DOHH2 (cell line): ENCODE measurements at regions not wholly inside any gene's neighbourhood (a gene's known extent, or its start where the extent isn't known, plus 50 kb on each side); places are given as distances from the start of the nearest gene placed in this dataset.

Experiments
- H3F3A ChIP-seq: fragments of 200-600 bp; sonication (generic), shearing (Covaris generic); 2 replicates; pipeline ENCODE4 v1.6.0; 2016; ENCODE audit warnings: antibody characterized with exemption, mild to moderate bottlenecking; ENCODE audit not compliant: control insufficient read depth, insufficient read depth
- H3K27ac ChIP-seq: fragments of 200-600 bp; sonication (generic); 2 replicates; pipeline ENCODE4 v1.5.1; 2014; ENCODE audit warnings: low read depth, mild to moderate bottlenecking, low read length, moderate library complexity
- H3K27me3 ChIP-seq: fragments of 200-600 bp; sonication (generic); 2 replicates; pipeline ENCODE4 v1.6.1; 2014; ENCODE audit warnings: mild to moderate bottlenecking, low read length, mixed read lengths; ENCODE audit not compliant: control insufficient read depth
- H3K36me3 ChIP-seq: fragments of 200-600 bp; sonication (generic); 2 replicates; pipeline ENCODE4 v1.6.1; 2014; ENCODE audit warnings: mild to moderate bottlenecking, low read length, moderate library complexity, mixed read lengths; ENCODE audit not compliant: control insufficient read depth
- H3K4me1 ChIP-seq: fragments of 200-600 bp; sonication (generic); 2 replicates; pipeline ENCODE4 v1.6.1; 2014; ENCODE audit warnings: mild to moderate bottlenecking, low read length, mixed read lengths; ENCODE audit not compliant: control insufficient read depth
- H3K4me2 ChIP-seq: fragments of 200-600 bp; sonication (generic); 2 replicates; pipeline ENCODE4 v1.6.0; 2014; ENCODE audit warnings: mild to moderate bottlenecking, low read length, moderate library complexity
- H3K4me3 ChIP-seq: fragments of 200-600 bp; sonication (generic); 2 replicates; pipeline ENCODE4 v1.5.1; 2014; ENCODE audit warnings: mild to moderate bottlenecking, low read length, mixed read lengths
- H3K79me2 ChIP-seq: fragments of 200-600 bp; sonication (generic); 2 replicates; pipeline ENCODE4 v1.6.1; 2014; ENCODE audit warnings: mild to moderate bottlenecking, low read length, mixed read lengths; ENCODE audit not compliant: control insufficient read depth
- H3K9me2 ChIP-seq: fragments of 200-600 bp; sonication (generic); replicated peaks from 2 replicates; pipeline ENCODE4 v1.6.1; 2014; ENCODE audit warnings: mild to moderate bottlenecking, low read length, mixed read lengths; ENCODE audit not compliant: control insufficient read depth
- H3K9me3 ChIP-seq: fragments of 200-600 bp; sonication (generic); 2 replicates; pipeline ENCODE4 v1.6.1; 2014; ENCODE audit warnings: antibody characterized with exemption, low read length, mixed read lengths; ENCODE audit not compliant: control insufficient read depth, insufficient read depth
- H4K20me1 ChIP-seq: fragments of 200-600 bp; sonication (generic); 2 replicates; pipeline ENCODE4 v1.6.0; 2014; ENCODE audit warnings: low read depth, mild to moderate bottlenecking, antibody characterized with exemption, low read length, moderate library complexity; ENCODE audit not compliant: control insufficient read depth, insufficient read depth
- EZH2phosphoT487 ChIP-seq: fragments of 200-600 bp; sonication (generic); IDR thresholded peaks from 2 replicates; pipeline ENCODE4 v1.6.1; 2017; ENCODE audit warnings: borderline replicate concordance, mild to moderate bottlenecking, antibody characterized with exemption, low read length, moderate library complexity, mixed read lengths
- TF ChIP-seq, protein P1 (sequence below): fragments of 200-600 bp; sonication (generic); IDR thresholded peaks from one replicate; pipeline ENCODE4 v1.5.1; 2014; ENCODE audit warnings: antibody characterized with exemption, mild to moderate bottlenecking, low read depth, low read length; ENCODE audit not compliant: poor library complexity, severe bottlenecking

DNA sequence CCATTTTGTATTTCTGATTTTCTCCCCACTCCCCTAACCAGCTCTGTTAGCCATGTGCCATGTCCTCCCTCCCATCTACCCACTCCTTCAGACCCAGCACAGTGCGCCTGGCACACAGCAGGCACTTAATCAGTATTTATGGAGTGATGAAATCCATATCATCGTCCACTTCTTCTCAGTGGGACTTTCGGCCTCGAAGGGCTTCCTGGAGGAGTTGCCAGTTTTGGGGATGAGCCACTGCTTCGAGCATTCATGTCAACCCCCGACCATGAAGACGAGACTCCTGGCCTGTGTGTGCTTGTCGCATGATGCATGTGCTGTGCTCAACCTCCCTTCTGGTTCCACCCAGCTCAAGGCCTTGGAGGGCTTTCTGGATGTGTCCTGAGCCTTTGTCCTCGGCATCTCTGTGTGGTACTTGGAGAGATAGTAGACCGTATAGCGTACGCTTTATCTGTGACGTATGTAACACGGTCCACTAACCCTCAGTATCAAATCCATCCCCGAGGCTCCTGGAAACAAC, 119.5 kb upstream of the RTL1 start:
- Histone ChIP-seq H3K79me2 (no peaks in the 10 kb centered on the region), H3F3A (no peaks in the 10 kb centered on the region), H3K4me2 (no peak overlapping the region), H4K20me1 (no peaks in the 10 kb centered on the region), H3K27me3 (no peaks in the 10 kb centered on the region), H3K9me2 (no peaks in the 10 kb centered on the region), H3K27ac (no peak overlapping the region), H3K9me3 (no peaks in the 10 kb centered on the region), H3K4me3 (no peak overlapping the region), H3K36me3 (no peaks in the 10 kb centered on the region), H3K4me1 (no peaks in the 10 kb centered on the region)
- no peak for TF ChIP-seq EZH2phosphoT487
- TF ChIP-seq, protein P1, sequence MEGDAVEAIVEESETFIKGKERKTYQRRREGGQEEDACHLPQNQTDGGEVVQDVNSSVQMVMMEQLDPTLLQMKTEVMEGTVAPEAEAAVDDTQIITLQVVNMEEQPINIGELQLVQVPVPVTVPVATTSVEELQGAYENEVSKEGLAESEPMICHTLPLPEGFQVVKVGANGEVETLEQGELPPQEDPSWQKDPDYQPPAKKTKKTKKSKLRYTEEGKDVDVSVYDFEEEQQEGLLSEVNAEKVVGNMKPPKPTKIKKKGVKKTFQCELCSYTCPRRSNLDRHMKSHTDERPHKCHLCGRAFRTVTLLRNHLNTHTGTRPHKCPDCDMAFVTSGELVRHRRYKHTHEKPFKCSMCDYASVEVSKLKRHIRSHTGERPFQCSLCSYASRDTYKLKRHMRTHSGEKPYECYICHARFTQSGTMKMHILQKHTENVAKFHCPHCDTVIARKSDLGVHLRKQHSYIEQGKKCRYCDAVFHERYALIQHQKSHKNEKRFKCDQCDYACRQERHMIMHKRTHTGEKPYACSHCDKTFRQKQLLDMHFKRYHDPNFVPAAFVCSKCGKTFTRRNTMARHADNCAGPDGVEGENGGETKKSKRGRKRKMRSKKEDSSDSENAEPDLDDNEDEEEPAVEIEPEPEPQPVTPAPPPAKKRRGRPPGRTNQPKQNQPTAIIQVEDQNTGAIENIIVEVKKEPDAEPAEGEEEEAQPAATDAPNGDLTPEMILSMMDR = no peak

DNA sequence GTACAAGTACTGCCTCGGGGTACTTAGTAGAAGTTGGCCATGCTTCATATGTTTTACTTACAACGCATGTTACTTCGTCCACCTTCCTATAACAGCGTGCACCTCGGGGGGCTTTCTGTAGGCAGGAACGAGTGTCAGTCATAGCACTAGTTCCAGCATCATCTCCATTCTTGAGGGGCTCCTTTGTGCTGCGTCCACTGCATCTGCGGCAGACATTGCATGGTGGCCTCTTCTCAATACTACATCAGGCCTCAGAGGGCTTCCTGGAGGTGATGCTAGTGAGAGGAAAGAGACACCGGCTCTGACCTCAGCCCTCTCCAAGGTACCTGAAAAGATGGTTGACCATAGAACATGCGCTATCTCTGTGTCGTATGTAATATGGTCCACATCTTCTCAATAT, 121.2 kb upstream of the RTL1 start:
- no peak for TF ChIP-seq EZH2phosphoT487
- TF ChIP-seq, protein P1 = no peak
- H3K27ac ChIP-seq = no peak overlapping the region
- no peaks in the 10 kb centered on the region for H3K27me3 ChIP-seq
- H4K20me1 ChIP-seq = no peaks in the 10 kb centered on the region
- no peaks in the 10 kb centered on the region for H3K9me2 ChIP-seq
- H3K9me3 ChIP-seq = no peaks in the 10 kb centered on the region
- no peaks in the 10 kb centered on the region for H3F3A ChIP-seq
- H3K4me2 ChIP-seq = no peak overlapping the region
- no peaks in the 10 kb centered on the region for H3K79me2 ChIP-seq
- H3K4me3 ChIP-seq = no peak overlapping the region
- H3K4me1 ChIP-seq = no peaks in the 10 kb centered on the region
- no peaks in the 10 kb centered on the region for H3K36me3 ChIP-seq

DNA sequence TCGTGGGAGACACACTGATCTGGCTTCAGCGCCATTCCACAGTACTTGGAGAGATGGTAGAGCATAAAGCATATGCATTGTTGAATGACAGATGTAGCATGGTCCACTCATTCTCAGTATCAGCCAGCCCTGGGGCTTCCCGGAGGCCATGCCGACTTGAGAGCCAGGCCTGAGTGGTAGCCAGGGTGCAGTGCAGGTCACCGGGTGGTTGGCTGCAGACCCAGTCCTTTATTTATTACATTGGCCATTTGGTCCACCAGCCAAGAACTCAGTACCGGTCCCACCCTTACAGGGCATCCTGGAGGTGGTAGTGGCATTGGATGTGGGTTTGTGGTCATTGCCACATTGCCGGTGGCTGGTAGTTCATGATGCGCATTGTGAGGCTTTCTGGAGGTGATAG, 121.6 kb upstream of the RTL1 start:
- Histone ChIP-seq H3K9me3 (no peaks in the 10 kb centered on the region), H3K4me3 (no peak overlapping the region), H3F3A (no peaks in the 10 kb centered on the region), H3K79me2 (no peaks in the 10 kb centered on the region), H4K20me1 (no peaks in the 10 kb centered on the region), H3K4me1 (no peaks in the 10 kb centered on the region), H3K9me2 (no peaks in the 10 kb centered on the region), H3K27ac (no peak overlapping the region), H3K4me2 (no peak overlapping the region), H3K36me3 (no peaks in the 10 kb centered on the region), H3K27me3 (no peaks in the 10 kb centered on the region)
- TF ChIP-seq EZH2phosphoT487 = no peak
- TF ChIP-seq, protein P1 = no peak

DNA sequence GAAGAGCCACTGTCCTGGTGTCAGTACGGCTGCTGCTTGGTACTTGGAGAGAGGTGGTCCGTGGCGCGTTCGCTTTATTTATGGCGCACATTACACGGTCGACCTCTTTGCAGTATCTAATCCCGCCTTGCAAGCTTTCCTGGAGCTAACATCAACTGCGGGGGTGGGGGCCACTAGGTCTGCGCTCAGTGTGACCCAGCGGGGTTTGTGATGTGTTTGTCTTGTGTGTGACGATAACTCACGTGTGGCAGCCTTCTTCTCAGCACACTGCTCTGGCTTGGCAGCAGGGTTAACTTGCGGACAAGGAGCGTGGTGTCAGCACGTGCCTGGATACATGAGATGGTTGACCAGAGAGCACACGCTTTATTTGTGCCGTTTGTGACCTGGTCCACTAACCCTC, 122.2 kb upstream of the RTL1 start:
- Histone ChIP-seq H3K27me3 (no peaks in the 10 kb centered on the region), H3K36me3 (no peaks in the 10 kb centered on the region), H4K20me1 (no peaks in the 10 kb centered on the region), H3K9me3 (no peaks in the 10 kb centered on the region), H3K4me3 (no peak overlapping the region), H3K4me1 (no peaks in the 10 kb centered on the region), H3F3A (no peaks in the 10 kb centered on the region), H3K27ac (no peak overlapping the region), H3K9me2 (no peaks in the 10 kb centered on the region), H3K79me2 (no peaks in the 10 kb centered on the region), H3K4me2 (no peak overlapping the region)
- no peak for TF ChIP-seq EZH2phosphoT487
- TF ChIP-seq, protein P1 = no peak
